Naive thymus-derived CD4-positive, alpha-beta T cell (primary cell): ENCODE measurements at regions not wholly inside any gene's neighbourhood (a gene's known extent, or its start where the extent isn't known, plus 50 kb on each side); places are given as distances from the start of the nearest gene placed in this dataset.
"Not testable (repeated sequence)": the region's sequence is repeated elsewhere in the genome, so short reads cannot be mapped to it uniquely, and the experiment has no call there.

Experiments used
- ATAC-seq: fragments of 150-1000 bp; cut with Tn5 transposase; 2 replicates; pipeline ENCODE4 v1.10.0; 2021; ENCODE audit warnings: mild to moderate bottlenecking, moderate library complexity
- CTCF ChIA-PET: fragments of 350-600 bp; sonication (Branson Sonifier 250); formaldehyde crosslinking; loops from one replicate; lab custom pipeline; 2021; ENCODE audit warnings: antibody characterized with exemption; lab: Charles Lee
- POLR2A ChIA-PET: fragments of 350-600 bp; sonication (Branson Sonifier 250); formaldehyde crosslinking; loops from one replicate; lab custom pipeline; 2021; ENCODE audit warnings: antibody characterized with exemption, inconsistent platforms; lab: Charles Lee
- DNase-seq, 9 donors: peaks; one replicate each; pipeline versions ENCODE4 v3.0.0 to v3.0.0-alpha.2; 2020 to 2022; ENCODE audit warnings: mixed read lengths in 1 of 9
- H3K27ac ChIP-seq: one replicate; pipeline ENCODE4 v1.7.0; 2013; ENCODE audit warnings: mild to moderate bottlenecking, low read depth, low read length, moderate library complexity
- H3K27me3 ChIP-seq, 2 donors: one replicate each; pipeline ENCODE4 v1.7.0; 2013; ENCODE audit warnings: low read length in 2 of 2, mild to moderate bottlenecking in 2 of 2, moderate library complexity in 2 of 2; ENCODE audit not compliant: control insufficient read depth in 2 of 2, insufficient read depth in 2 of 2
- H3K36me3 ChIP-seq, 3 experiments: 1 replicate in 2 of 3; 2 replicates in 1 of 3; pipeline ENCODE4 v1.7.0; 2013; ENCODE audit warnings: low read length in 3 of 3, mild to moderate bottlenecking in 3 of 3, moderate library complexity in 1 of 3; ENCODE audit not compliant: insufficient read depth in 3 of 3, control insufficient read depth in 2 of 3
- H3K4me1 ChIP-seq, 2 donors: one replicate each; pipeline ENCODE4 v1.7.0; 2013; ENCODE audit warnings: low read length in 2 of 2, mild to moderate bottlenecking in 2 of 2, moderate library complexity in 1 of 2; ENCODE audit not compliant: control insufficient read depth in 2 of 2, insufficient read depth in 2 of 2
- H3K4me3 ChIP-seq: 2 replicates; pipeline ENCODE4 v1.7.0; 2013; ENCODE audit warnings: mild to moderate bottlenecking, low read length
- H3K9me3 ChIP-seq, 3 experiments: 1 replicate in 2 of 3; 2 replicates in 1 of 3; pipeline ENCODE4 v1.7.0; 2013; ENCODE audit warnings: low read length in 3 of 3; ENCODE audit not compliant: control insufficient read depth in 2 of 3
- H3K27ac Mint-ChIP-seq, 9 donors: one replicate each; pipeline ENCODE4 v1.8.0; 2020 to 2022; ENCODE audit warnings: mixed read lengths in 9 of 9, mild to moderate bottlenecking in 8 of 9, moderate library complexity in 5 of 9, inconsistent platforms in 2 of 9
- H3K27me3 Mint-ChIP-seq, 5 donors: one replicate each; pipeline ENCODE4 v1.8.0; 2021 to 2022; ENCODE audit warnings: mixed read lengths in 5 of 5, mild to moderate bottlenecking in 1 of 5
- H3K36me3 Mint-ChIP-seq, 5 donors: one replicate each; pipeline ENCODE4 v1.8.0; 2020 to 2022; ENCODE audit warnings: mixed read lengths in 5 of 5, mild to moderate bottlenecking in 3 of 5, inconsistent platforms in 1 of 5
- H3K4me1 Mint-ChIP-seq, 7 donors: one replicate each; pipeline ENCODE4 v1.8.0; 2020 to 2022; ENCODE audit warnings: mixed read lengths in 7 of 7, mild to moderate bottlenecking in 3 of 7, inconsistent platforms in 1 of 7
- H3K4me3 Mint-ChIP-seq, 10 donors: one replicate each; pipeline ENCODE4 v1.8.0; 2020 to 2022; ENCODE audit warnings: mild to moderate bottlenecking in 10 of 10, mixed read lengths in 10 of 10, moderate library complexity in 6 of 10, inconsistent platforms in 2 of 10
- H3K9me3 Mint-ChIP-seq, 11 donors: one replicate each; pipeline ENCODE4 v1.8.0; 2020 to 2022; ENCODE audit warnings: mixed read lengths in 11 of 11, mild to moderate bottlenecking in 4 of 11, inconsistent platforms in 1 of 11, moderate library complexity in 1 of 11
- intact Hi-C, 2 donors: fragments of 100-400 bp; cut with micrococcal nuclease; formaldehyde crosslinking; loops; one replicate each; pipeline ENCODE4 v1.15.1; 2023

DNA sequence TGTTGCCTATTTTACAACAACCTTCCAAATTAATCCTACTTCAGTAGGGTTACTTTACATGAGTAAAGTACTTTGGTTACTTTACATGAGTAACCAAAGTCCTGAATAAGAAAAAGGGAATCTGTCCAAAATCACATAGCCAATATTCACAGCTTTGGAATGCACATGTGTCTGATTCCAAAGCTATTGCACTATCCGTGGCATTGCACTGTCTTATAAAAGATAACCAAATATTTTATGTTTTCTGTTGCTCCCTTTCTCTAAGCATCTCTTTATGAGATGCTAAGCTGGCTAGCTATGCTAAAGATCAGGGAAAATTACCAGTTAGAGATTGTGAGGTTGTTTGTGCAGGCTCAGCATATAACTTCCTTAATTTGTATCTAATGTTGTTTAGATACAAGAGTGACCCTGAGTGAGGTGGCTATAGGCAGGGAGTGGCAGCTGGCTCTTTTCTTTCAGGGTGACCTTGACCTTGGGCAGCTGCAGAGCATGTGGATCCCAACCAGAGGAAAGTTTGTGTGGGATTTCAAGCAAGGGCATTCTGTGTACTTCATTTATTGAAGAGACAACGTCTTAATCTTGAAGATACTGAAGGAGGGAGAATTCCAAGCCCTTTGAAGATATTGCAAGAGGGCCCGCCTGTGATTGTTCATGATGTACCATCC, 366.1 kb upstream of the ANKRD30A start:
- Histone ChIP-seq H3K27me3 (no peaks in the 10 kb centered on the region), H3K4me1 (no peaks in the 10 kb centered on the region), H3K36me3 (no peaks in the 10 kb centered on the region), H3K27ac (no peak overlapping the region), H3K4me3 (no peak overlapping the region), H3K9me3 (no peaks in the 10 kb centered on the region)
- CTCF ChIA-PET, result interaction anchor here (0.6 kb wide), 1 partner anchor 81 kb away, joined by 3 read pairs; no protein-coding TSS in a partner anchor
- Mint-ChIP-seq H3K4me1 (no peaks in the 10 kb centered on the region), H3K4me3 (no peak overlapping the region), H3K27ac (no peak overlapping the region), H3K9me3 (peaks cover 0 to 11% (median 3%) of the 10 kb centered on the region in 11 donors), H3K27me3 (no peaks in the 10 kb centered on the region), H3K36me3 (no peaks in the 10 kb centered on the region)
- POLR2A ChIA-PET, result no interaction called here
- intact Hi-C loops, result no loop called here
- ATAC-seq, result no peak
- DNase-seq, result no peak

- no peaks in the 10 kb centered on the region for H3K27me3 ChIP-seq
- Mint-ChIP-seq H3K36me3 (no peaks in the 10 kb centered on the region), H3K4me3 (no peak overlapping the region), H3K27ac (no peak overlapping the region), H3K9me3 (peaks cover 1 to 17% (median 7%) of the 10 kb centered on the region in 11 donors), H3K27me3 (no peaks in the 10 kb centered on the region), H3K4me1 (no peaks in the 10 kb centered on the region)
- no peaks in the 10 kb centered on the region for H3K36me3 ChIP-seq
- no peak for DNase-seq
- H3K4me1 ChIP-seq, result no peaks in the 10 kb centered on the region
- H3K4me3 ChIP-seq, result no peak overlapping the region
- intact Hi-C loops, result no loop called here
- ATAC-seq, result no peak
- no peaks in the 10 kb centered on the region for H3K9me3 ChIP-seq
- no peak overlapping the region for H3K27ac ChIP-seq
- ChIA-PET POLR2A (no interaction called here), CTCF (no interaction called here)
Measured at GRCh38 chr10:36748128-36748871, 377.1 kb upstream of the ANKRD30A start.

GRCh38 chr10:36739884-36740445, 385.4 kb upstream of the ANKRD30A start:
- H3K27ac Mint-ChIP-seq, result no peak overlapping the region
- no peaks in the 10 kb centered on the region for H3K4me1 Mint-ChIP-seq
- intact Hi-C loops, result no loop called here
- no peaks in the 10 kb centered on the region for H3K9me3 ChIP-seq
- H3K4me3 Mint-ChIP-seq, result no peak overlapping the region
- H3K27ac ChIP-seq, result no peak overlapping the region
- no peaks in the 10 kb centered on the region for H3K27me3 ChIP-seq
- POLR2A ChIA-PET, result no interaction called here
- H3K27me3 Mint-ChIP-seq, result no peaks in the 10 kb centered on the region
- ATAC-seq, result no peak
- CTCF ChIA-PET, result no interaction called here
- H3K9me3 Mint-ChIP-seq, result peaks cover 0 to 13% (median 2%) of the 10 kb centered on the region in 11 donors
- no peaks in the 10 kb centered on the region for H3K4me1 ChIP-seq
- no peak overlapping the region for H3K4me3 ChIP-seq
- H3K36me3 ChIP-seq, result no peaks in the 10 kb centered on the region
- H3K36me3 Mint-ChIP-seq, result no peaks in the 10 kb centered on the region
- no peak for DNase-seq

DNA sequence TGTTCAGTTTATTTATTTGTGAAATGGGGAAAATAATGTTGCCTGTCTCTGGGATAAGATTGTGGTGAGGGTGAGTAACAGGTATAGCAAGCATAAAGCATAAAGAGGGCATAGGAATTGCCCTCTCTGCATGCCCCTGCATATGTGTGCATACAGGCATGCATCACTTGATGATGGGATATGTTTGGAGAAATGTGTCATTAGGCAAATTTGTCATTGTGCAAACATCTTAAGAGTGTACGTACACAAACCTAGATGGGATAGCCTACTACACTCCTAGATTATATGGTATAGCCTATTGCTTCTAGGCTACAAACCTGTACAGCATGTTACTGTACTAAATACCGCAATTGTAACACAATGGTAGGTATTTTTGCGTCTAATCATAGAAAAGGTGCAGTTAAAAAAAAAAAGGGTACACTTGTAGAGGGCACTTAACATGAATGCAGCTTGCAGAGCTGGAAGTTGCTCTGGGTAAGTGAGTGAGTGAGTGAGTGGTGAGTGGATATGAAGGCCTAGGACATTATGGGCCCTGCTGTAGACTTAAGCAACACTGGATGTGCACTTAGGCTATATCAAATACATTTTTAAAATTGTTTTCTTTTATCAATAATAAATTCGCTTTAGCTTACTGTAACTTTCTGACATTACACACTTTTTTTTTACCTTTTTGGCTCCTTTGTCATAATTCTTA, 386.5 kb upstream of the ANKRD30A start:
- H3K27me3 ChIP-seq, result no peaks in the 10 kb centered on the region
- no peaks in the 10 kb centered on the region for H3K9me3 ChIP-seq
- H3K27ac Mint-ChIP-seq, result no peak overlapping the region
- no peak overlapping the region for H3K4me3 ChIP-seq
- no peaks in the 10 kb centered on the region for H3K36me3 Mint-ChIP-seq
- H3K36me3 ChIP-seq, result no peaks in the 10 kb centered on the region
- no peak overlapping the region for H3K27ac ChIP-seq
- no peaks in the 10 kb centered on the region for H3K4me1 Mint-ChIP-seq
- H3K27me3 Mint-ChIP-seq, result no peaks in the 10 kb centered on the region
- POLR2A ChIA-PET, result no interaction called here
- peaks cover 0 to 13% (median 2%) of the 10 kb centered on the region in 11 donors for H3K9me3 Mint-ChIP-seq
- no peaks in the 10 kb centered on the region for H3K4me1 ChIP-seq
- DNase-seq (no peak), ATAC-seq (no peak)
- intact Hi-C loops, result no loop called here
- CTCF ChIA-PET, result interaction anchor here (0.6 kb wide), 1 partner anchor 305 kb away, joined by 5 read pairs; no protein-coding TSS in a partner anchor
- no peak overlapping the region for H3K4me3 Mint-ChIP-seq

- no peak for DNase-seq
- H3K4me3 Mint-ChIP-seq, result no peak overlapping the region
- H3K9me3 Mint-ChIP-seq, result peaks cover 2 to 28% (median 8%) of the 10 kb centered on the region in 11 donors
- no peaks in the 10 kb centered on the region for H3K9me3 ChIP-seq
- no peak overlapping the region for H3K27ac ChIP-seq
- no peaks in the 10 kb centered on the region for H3K36me3 Mint-ChIP-seq
- ChIA-PET CTCF (no interaction called here), POLR2A (no interaction called here)
- intact Hi-C loops, result no loop called here
- no peaks in the 10 kb centered on the region for H3K36me3 ChIP-seq
- H3K4me1 ChIP-seq, result no peaks in the 10 kb centered on the region
- no peaks in the 10 kb centered on the region for H3K27me3 Mint-ChIP-seq
- no peaks in the 10 kb centered on the region for H3K27me3 ChIP-seq
- H3K4me3 ChIP-seq, result no peak overlapping the region
- no peaks in the 10 kb centered on the region for H3K4me1 Mint-ChIP-seq
- H3K27ac Mint-ChIP-seq, result no peak overlapping the region
- ATAC-seq, result no peak
Measured at GRCh38 chr10:36736311-36736710, 389.1 kb upstream of the ANKRD30A start.

- peaks cover 2 to 24% (median 9%) of the 10 kb centered on the region in 11 donors for H3K9me3 Mint-ChIP-seq
- H3K27me3 ChIP-seq, H3K4me3 Mint-ChIP-seq, ATAC-seq, H3K4me1 ChIP-seq, H3K27ac Mint-ChIP-seq, H3K9me3 ChIP-seq, H3K36me3 ChIP-seq, H3K27me3 Mint-ChIP-seq, intact Hi-C loops, CTCF ChIA-PET, POLR2A ChIA-PET, H3K4me3 ChIP-seq, H3K27ac ChIP-seq, DNase-seq, H3K36me3 Mint-ChIP-seq, H3K4me1 Mint-ChIP-seq: not testable (repeated sequence)
Measured at GRCh38 chr10:36734590-36734989, 390.8 kb upstream of the ANKRD30A start.
